ENCODE measurements at regions not wholly inside any gene's neighbourhood (a gene's known extent, or its start where the extent isn't known, plus 50 kb on each side); places are given as distances from the start of the nearest gene placed in this dataset.

- Histone ChIP-seq H4K8ac (ENCODE audit: low read depth, low read length) (no peak overlapping the region), H3K14ac (ENCODE audit: low read length) (no peak overlapping the region), H3K4me2 (ENCODE audit: low read length) (no peak overlapping the region), H3K27me3 (ENCODE audit: insufficient read depth, low read length) (no peaks in the 10 kb centered on the region), H3K4me1 (ENCODE audit: control insufficient read depth in 1 of 2, insufficient read depth in 2 of 2, low read length in 2 of 2) (peaks cover 0 to 4% of the 10 kb centered on the region in 2 experiments), H2BK12ac (ENCODE audit: low read length) (no peak overlapping the region), H4K91ac (ENCODE audit: low read depth, low read length) (no peak overlapping the region), H3K36me3 (ENCODE audit: control insufficient read depth in 1 of 2, insufficient read depth in 2 of 2, low read length in 2 of 2) (no peaks in the 10 kb centered on the region), H3K4ac (ENCODE audit: low read depth, low read length) (no peak overlapping the region), H3K79me2 (ENCODE audit: control insufficient read depth, insufficient read depth, low read length, poor library complexity) (no peaks in the 10 kb centered on the region), H3K23ac (ENCODE audit: low read length) (no peak overlapping the region), H4K12ac (ENCODE audit: low read depth, low read length) (no peak overlapping the region), H3K9ac (ENCODE audit: low read length) (no peak overlapping the region), H3K18ac (ENCODE audit: low read length) (no peak overlapping the region), H2AFZ (ENCODE audit: insufficient read depth, low read length, poor library complexity) (no peak overlapping the region), H3K4me3 (ENCODE audit: low read depth, low read length) (no peak overlapping the region), H2BK120ac (ENCODE audit: insufficient read depth, low read length, poor library complexity) (no peak overlapping the region), H3K27ac (ENCODE audit: low read depth, low read length) (no peak overlapping the region), H3K9me3 (ENCODE audit: insufficient read depth, low read depth, low read length) (no peaks in the 10 kb centered on the region), H2AK5ac (ENCODE audit: low read length) (no peak overlapping the region), H3K79me1 (ENCODE audit: low read length) (no peaks in the 10 kb centered on the region), H2BK5ac (ENCODE audit: low read depth, low read length, poor library complexity) (no peak overlapping the region)
- no CpG with 5 or more reads among the region's 2 CpGs for WGBS (ENCODE audit: extremely low coverage, insufficient coverage, insufficient read length)
- no peak for DNase-seq
Measured at GRCh38 chr12:42902001-42902400, 312.5 kb upstream of the PRICKLE1 start.

- no peak overlapping the region for H3K14ac ChIP-seq (ENCODE audit: low read length)
Measured at GRCh38 chr12:42893803-42894202, 304.3 kb upstream of the PRICKLE1 start.

GRCh38 chr12:42892702-42893551, 303.4 kb upstream of the PRICKLE1 start:
- WGBS (ENCODE audit: extremely low coverage, insufficient coverage, insufficient read length), result no CpG with 5 or more reads among the region's 4 CpGs

More at GRCh38 chr12:42893803-42894202, 304.3 kb upstream of the PRICKLE1 start:
- no peak overlapping the region for H4K8ac ChIP-seq (ENCODE audit: low read depth, low read length)
- no peak for DNase-seq
- H3K27ac ChIP-seq (ENCODE audit: low read depth, low read length), result no peak overlapping the region
- no peak overlapping the region for H2AK5ac ChIP-seq (ENCODE audit: low read length)
- no peak overlapping the region for H2BK5ac ChIP-seq (ENCODE audit: low read depth, low read length, poor library complexity)
- no peak overlapping the region for H4K91ac ChIP-seq (ENCODE audit: low read depth, low read length)
- no peaks in the 10 kb centered on the region for H3K36me3 ChIP-seq (ENCODE audit: control insufficient read depth in 1 of 2, insufficient read depth in 2 of 2, low read length in 2 of 2)
- H2AFZ ChIP-seq (ENCODE audit: insufficient read depth, low read length, poor library complexity), result no peak overlapping the region
- H3K79me2 ChIP-seq (ENCODE audit: control insufficient read depth, insufficient read depth, low read length, poor library complexity), result no peaks in the 10 kb centered on the region
- no peak overlapping the region for H4K12ac ChIP-seq (ENCODE audit: low read depth, low read length)
- no peak overlapping the region for H3K4me2 ChIP-seq (ENCODE audit: low read length)
- no peaks in the 10 kb centered on the region for H3K9me3 ChIP-seq (ENCODE audit: insufficient read depth, low read depth, low read length)
- H2BK12ac ChIP-seq (ENCODE audit: low read length), result no peak overlapping the region
- no peaks in the 10 kb centered on the region for H3K4me1 ChIP-seq (ENCODE audit: control insufficient read depth in 1 of 2, insufficient read depth in 2 of 2, low read length in 2 of 2)
- whole genome bisulfite sequencing (ENCODE audit: extremely low coverage, insufficient coverage, insufficient read length), result no CpG with 5 or more reads among the region's 2 CpGs
- no peak overlapping the region for H3K4me3 ChIP-seq (ENCODE audit: low read depth, low read length)
- H3K27me3 ChIP-seq (ENCODE audit: insufficient read depth, low read length), result no peaks in the 10 kb centered on the region
- no peak overlapping the region for H3K23ac ChIP-seq (ENCODE audit: low read length)
- H3K9ac ChIP-seq (ENCODE audit: low read length), result no peak overlapping the region
- no peak overlapping the region for H3K18ac ChIP-seq (ENCODE audit: low read length)
- no peaks in the 10 kb centered on the region for H3K79me1 ChIP-seq (ENCODE audit: low read length)
- H3K4ac ChIP-seq (ENCODE audit: low read depth, low read length), result no peak overlapping the region
- H2BK120ac ChIP-seq (ENCODE audit: insufficient read depth, low read length, poor library complexity), result no peak overlapping the region

GRCh38 chr12:42887657-42888056, 298.1 kb upstream of the PRICKLE1 start:
- H3K4me1 ChIP-seq (ENCODE audit: control insufficient read depth in 1 of 2, insufficient read depth in 2 of 2, low read length in 2 of 2), result no peaks in the 10 kb centered on the region
- no peak overlapping the region for H3K18ac ChIP-seq (ENCODE audit: low read length)
- no peak overlapping the region for H3K23ac ChIP-seq (ENCODE audit: low read length)
- H2BK120ac ChIP-seq (ENCODE audit: insufficient read depth, low read length, poor library complexity), result no peak overlapping the region
- no peaks in the 10 kb centered on the region for H3K36me3 ChIP-seq (ENCODE audit: control insufficient read depth in 1 of 2, insufficient read depth in 2 of 2, low read length in 2 of 2)
- no peak overlapping the region for H2BK5ac ChIP-seq (ENCODE audit: low read depth, low read length, poor library complexity)
- no peak overlapping the region for H3K14ac ChIP-seq (ENCODE audit: low read length)
- H3K9me3 ChIP-seq (ENCODE audit: insufficient read depth, low read depth, low read length), result no peaks in the 10 kb centered on the region
- H3K27me3 ChIP-seq (ENCODE audit: insufficient read depth, low read length), result no peaks in the 10 kb centered on the region
- no peak overlapping the region for H2AFZ ChIP-seq (ENCODE audit: insufficient read depth, low read length, poor library complexity)
- no peak overlapping the region for H3K9ac ChIP-seq (ENCODE audit: low read length)
- H4K8ac ChIP-seq (ENCODE audit: low read depth, low read length), result no peak overlapping the region
- DNase-seq, result no peak
- no peak overlapping the region for H3K4me2 ChIP-seq (ENCODE audit: low read length)
- no peak overlapping the region for H2AK5ac ChIP-seq (ENCODE audit: low read length)
- no peak overlapping the region for H2BK12ac ChIP-seq (ENCODE audit: low read length)
- H3K4me3 ChIP-seq (ENCODE audit: low read depth, low read length), result no peak overlapping the region
- no peaks in the 10 kb centered on the region for H3K79me1 ChIP-seq (ENCODE audit: low read length)
- H3K27ac ChIP-seq (ENCODE audit: low read depth, low read length), result no peak overlapping the region
- WGBS (ENCODE audit: extremely low coverage, insufficient coverage, insufficient read length), result no CpG with 5 or more reads among the region's 1 CpG
- H4K91ac ChIP-seq (ENCODE audit: low read depth, low read length), result no peak overlapping the region
- H3K79me2 ChIP-seq (ENCODE audit: control insufficient read depth, insufficient read depth, low read length, poor library complexity), result no peaks in the 10 kb centered on the region
- H4K12ac ChIP-seq (ENCODE audit: low read depth, low read length), result no peak overlapping the region
- no peak overlapping the region for H3K4ac ChIP-seq (ENCODE audit: low read depth, low read length)

More at GRCh38 chr12:42892702-42893551, 303.4 kb upstream of the PRICKLE1 start:
- no peaks in the 10 kb centered on the region for H3K4me1 ChIP-seq (ENCODE audit: control insufficient read depth in 1 of 2, insufficient read depth in 2 of 2, low read length in 2 of 2)
- H3K4me2 ChIP-seq (ENCODE audit: low read length), result no peak overlapping the region
- no peak overlapping the region for H3K4ac ChIP-seq (ENCODE audit: low read depth, low read length)
- H3K9me3 ChIP-seq (ENCODE audit: insufficient read depth, low read depth, low read length), result no peaks in the 10 kb centered on the region
- H3K18ac ChIP-seq (ENCODE audit: low read length), result no peak overlapping the region
- H2BK12ac ChIP-seq (ENCODE audit: low read length), result no peak overlapping the region
- H3K14ac ChIP-seq (ENCODE audit: low read length), result no peak overlapping the region
- H4K12ac ChIP-seq (ENCODE audit: low read depth, low read length), result no peak overlapping the region
- no peaks in the 10 kb centered on the region for H3K79me1 ChIP-seq (ENCODE audit: low read length)
- no peak overlapping the region for H2BK120ac ChIP-seq (ENCODE audit: insufficient read depth, low read length, poor library complexity)
- H2AK5ac ChIP-seq (ENCODE audit: low read length), result no peak overlapping the region
- no peaks in the 10 kb centered on the region for H3K79me2 ChIP-seq (ENCODE audit: control insufficient read depth, insufficient read depth, low read length, poor library complexity)
- H3K36me3 ChIP-seq (ENCODE audit: control insufficient read depth in 1 of 2, insufficient read depth in 2 of 2, low read length in 2 of 2), result no peaks in the 10 kb centered on the region
- no peak for DNase-seq
- H2AFZ ChIP-seq (ENCODE audit: insufficient read depth, low read length, poor library complexity), result no peak overlapping the region
- no peak overlapping the region for H4K8ac ChIP-seq (ENCODE audit: low read depth, low read length)
- no peak overlapping the region for H4K91ac ChIP-seq (ENCODE audit: low read depth, low read length)
- no peak overlapping the region for H3K9ac ChIP-seq (ENCODE audit: low read length)
- no peaks in the 10 kb centered on the region for H3K27me3 ChIP-seq (ENCODE audit: insufficient read depth, low read length)
- H2BK5ac ChIP-seq (ENCODE audit: low read depth, low read length, poor library complexity), result no peak overlapping the region
- no peak overlapping the region for H3K27ac ChIP-seq (ENCODE audit: low read depth, low read length)
- H3K23ac ChIP-seq (ENCODE audit: low read length), result no peak overlapping the region
- no peak overlapping the region for H3K4me3 ChIP-seq (ENCODE audit: low read depth, low read length)

Data from trophoblast cell (in vitro differentiated cells and primary cell).